GM12892 (cell line): ENCODE measurements at regions not wholly inside any gene's neighbourhood (a gene's known extent, or its start where the extent isn't known, plus 50 kb on each side); places are given as distances from the start of the nearest gene placed in this dataset.

Experiments
- POLR2A ChIP-seq: IDR thresholded peaks from 2 replicates; pipeline ENCODE4 v1.6.1; 2011; ENCODE audit warnings: low read depth, low read length, control low read depth
- POLR2AphosphoS5 ChIP-seq: IDR thresholded peaks from 2 replicates; pipeline ENCODE4 v1.6.1; 2011; ENCODE audit warnings: low read depth, low read length, control low read depth

DNA sequence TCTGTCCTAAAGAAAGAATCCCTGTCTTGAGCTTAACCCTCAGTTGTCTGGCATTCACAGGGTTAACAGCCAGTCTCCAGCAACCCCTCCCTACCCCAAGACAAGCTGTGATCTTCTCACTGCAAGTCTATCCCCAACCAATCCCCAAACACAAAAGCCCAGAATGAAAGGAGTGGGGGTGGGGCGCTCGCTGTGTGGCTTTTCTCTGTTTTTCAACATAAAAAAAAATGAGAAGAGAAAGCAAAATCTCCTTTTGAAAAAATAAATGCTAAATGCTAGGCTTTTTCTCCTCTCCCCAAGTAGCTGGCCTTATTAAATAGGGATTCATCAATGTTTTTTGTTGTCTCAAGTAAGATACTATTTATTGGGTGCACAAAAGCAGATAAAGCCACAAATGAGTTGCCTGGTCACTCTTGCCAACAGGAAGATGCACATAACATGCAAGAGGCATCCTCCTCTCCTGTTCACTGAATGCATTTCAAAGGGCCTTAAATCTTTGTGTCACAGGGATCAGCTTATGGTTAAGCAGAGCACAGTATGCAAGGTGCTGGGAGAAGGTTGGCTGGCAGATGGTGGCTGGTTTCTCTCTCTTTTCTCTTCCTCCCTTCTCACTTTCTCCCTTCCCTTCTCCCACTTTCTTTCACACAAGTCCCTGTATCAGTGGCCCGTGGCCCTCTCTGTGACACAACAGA lies 225.6 kb downstream of the CMPK2 start:
- TF ChIP-seq POLR2A (no peak), POLR2AphosphoS5 (no peak)
